ENCODE measurements at regions not wholly inside any gene's neighbourhood (a gene's known extent, or its start where the extent isn't known, plus 50 kb on each side); places are given as distances from the start of the nearest gene placed in this dataset.

- H2AFZ ChIP-seq (ENCODE audit: low read length): no peak overlapping the region
- TF ChIP-seq CTCF (conservative IDR thresholded peaks at IDR 0.05; ENCODE audit: low read length) (no peak), EZH2phosphoT487 (IDR thresholded peaks at IDR 0.05; ENCODE audit: borderline replicate concordance, low read depth, low read length) (no peak)
- H3K9me3 ChIP-seq (ENCODE audit: low read length): no peaks in the 10 kb centered on the region
- POLR2A ChIA-PET: interaction anchor here (0.7 kb wide), 1 partner anchor 308 kb away, joined by 4 read pairs; no protein-coding TSS in a partner anchor
- no peak overlapping the region for H3K4me2 ChIP-seq (ENCODE audit: low read length)
- H3K4me1 ChIP-seq (ENCODE audit: insufficient read depth, low read length, poor library complexity, severe bottlenecking): no peaks in the 10 kb centered on the region
- CTCF ChIA-PET (ENCODE audit: unreplicated experiment): no interaction called here
- intact Hi-C loops (cut with micrococcal nuclease; ENCODE audit: unreplicated experiment): no loop called here
- no peak overlapping the region for H3K27ac ChIP-seq (ENCODE audit: low read depth, low read length, poor library complexity, severe bottlenecking)
- no peaks in the 10 kb centered on the region for H3K36me3 ChIP-seq (ENCODE audit: insufficient read depth, low read length)
- DNase-seq (ENCODE audit: low spot score): no peak
- no peaks in the 10 kb centered on the region for H3K79me2 ChIP-seq (ENCODE audit: insufficient read depth, low read depth, low read length)
- H4K20me1 ChIP-seq (ENCODE audit: insufficient read depth, low read length): no peaks in the 10 kb centered on the region
- H3K9me2 ChIP-seq (ENCODE audit: insufficient read depth, low read length): no peaks in the 10 kb centered on the region
- BruUV-seq (replicated peaks): no TSS peak
- no peak overlapping the region for H3K4me3 ChIP-seq (ENCODE audit: low read depth, low read length, poor library complexity, severe bottlenecking)
Measured at GRCh38 chr5:105536675-105537074, 1974.1 kb upstream of the NUDT12 start.

DNA sequence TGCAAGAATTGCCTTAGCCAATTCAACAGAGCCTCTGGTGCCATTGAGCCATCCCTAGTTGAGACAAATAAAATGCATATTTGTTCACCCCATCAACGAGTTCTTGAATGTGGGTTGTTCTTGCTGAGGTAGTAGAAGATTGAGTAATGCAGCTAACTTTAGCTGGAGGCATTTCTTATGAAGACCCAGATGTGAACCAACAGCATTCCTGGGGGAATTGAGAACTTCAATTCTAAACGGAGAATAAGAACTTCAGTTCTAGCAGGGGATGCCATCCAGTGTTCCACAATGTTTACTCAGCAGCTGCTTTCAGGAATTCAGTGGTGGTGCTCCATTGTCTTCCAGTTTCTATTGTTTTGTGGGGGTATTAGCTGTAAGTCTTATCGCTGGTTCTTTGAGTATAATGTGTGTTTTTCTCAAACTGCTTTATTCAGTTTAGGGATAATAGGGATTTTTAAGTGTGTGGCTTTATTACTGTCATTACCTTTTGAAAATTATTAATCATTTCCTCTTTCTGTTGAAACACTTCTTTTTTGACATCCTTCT lies 1968.2 kb upstream of the NUDT12 start:
- H3K4me1 ChIP-seq (ENCODE audit: insufficient read depth, low read length, poor library complexity, severe bottlenecking): no peaks in the 10 kb centered on the region
- H4K20me1 ChIP-seq (ENCODE audit: insufficient read depth, low read length): no peaks in the 10 kb centered on the region
- no peak overlapping the region for H3K4me3 ChIP-seq (ENCODE audit: low read depth, low read length, poor library complexity, severe bottlenecking)
- intact Hi-C loops (cut with micrococcal nuclease; ENCODE audit: unreplicated experiment): no loop called here
- H3K9me3 ChIP-seq (ENCODE audit: low read length): no peaks in the 10 kb centered on the region
- DNase-seq (ENCODE audit: low spot score): no peak
- no TSS peak for BruUV-seq (replicated peaks)
- no peak overlapping the region for H3K27ac ChIP-seq (ENCODE audit: low read depth, low read length, poor library complexity, severe bottlenecking)
- H2AFZ ChIP-seq (ENCODE audit: low read length): no peak overlapping the region
- H3K4me2 ChIP-seq (ENCODE audit: low read length): no peak overlapping the region
- ChIA-PET POLR2A (no interaction called here), CTCF (ENCODE audit: unreplicated experiment) (no interaction called here)
- H3K36me3 ChIP-seq (ENCODE audit: insufficient read depth, low read length): no peaks in the 10 kb centered on the region
- no peaks in the 10 kb centered on the region for H3K79me2 ChIP-seq (ENCODE audit: insufficient read depth, low read depth, low read length)
- H3K9me2 ChIP-seq (ENCODE audit: insufficient read depth, low read length): no peaks in the 10 kb centered on the region
- TF ChIP-seq EZH2phosphoT487 (IDR thresholded peaks at IDR 0.05; ENCODE audit: borderline replicate concordance, low read depth, low read length) (no peak), CTCF (conservative IDR thresholded peaks at IDR 0.05; ENCODE audit: low read length) (no peak)

DNA sequence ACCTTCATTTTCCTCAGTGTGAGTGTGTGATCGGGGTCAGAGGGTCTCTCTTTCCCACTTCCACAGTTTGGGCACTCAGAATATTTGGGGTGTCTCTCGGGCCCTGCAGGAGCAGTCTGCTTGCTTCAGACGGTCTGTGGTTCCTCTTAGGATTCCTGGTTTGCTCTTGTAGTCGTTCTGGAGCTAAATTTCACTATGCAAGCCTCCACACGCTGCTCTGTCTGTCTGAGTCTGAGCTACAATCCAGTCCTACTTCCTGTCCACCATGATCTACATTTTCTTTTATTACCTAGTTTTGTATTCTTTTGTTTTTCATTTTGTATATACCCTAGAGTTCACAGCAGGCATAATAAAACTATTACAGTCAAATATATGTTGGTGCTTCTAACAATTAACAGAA lies 1967.3 kb upstream of the NUDT12 start:
- no TSS peak for BruUV-seq (replicated peaks)
- H2AFZ ChIP-seq (ENCODE audit: low read length): no peak overlapping the region
- H3K9me3 ChIP-seq (ENCODE audit: low read length): no peaks in the 10 kb centered on the region
- no peaks in the 10 kb centered on the region for H3K4me1 ChIP-seq (ENCODE audit: insufficient read depth, low read length, poor library complexity, severe bottlenecking)
- H3K4me2 ChIP-seq (ENCODE audit: low read length): no peak overlapping the region
- no peak for DNase-seq (ENCODE audit: low spot score)
- no peak overlapping the region for H3K27ac ChIP-seq (ENCODE audit: low read depth, low read length, poor library complexity, severe bottlenecking)
- intact Hi-C loops (cut with micrococcal nuclease; ENCODE audit: unreplicated experiment): no loop called here
- ChIA-PET POLR2A (no interaction called here), CTCF (ENCODE audit: unreplicated experiment) (no interaction called here)
- no peaks in the 10 kb centered on the region for H3K36me3 ChIP-seq (ENCODE audit: insufficient read depth, low read length)
- no peaks in the 10 kb centered on the region for H3K79me2 ChIP-seq (ENCODE audit: insufficient read depth, low read depth, low read length)
- no peaks in the 10 kb centered on the region for H4K20me1 ChIP-seq (ENCODE audit: insufficient read depth, low read length)
- TF ChIP-seq EZH2phosphoT487 (IDR thresholded peaks at IDR 0.05; ENCODE audit: borderline replicate concordance, low read depth, low read length) (no peak), CTCF (conservative IDR thresholded peaks at IDR 0.05; ENCODE audit: low read length) (no peak)
- no peak overlapping the region for H3K4me3 ChIP-seq (ENCODE audit: low read depth, low read length, poor library complexity, severe bottlenecking)
- H3K9me2 ChIP-seq (ENCODE audit: insufficient read depth, low read length): no peaks in the 10 kb centered on the region
